Breast epithelium (tissue), 3 donors: ENCODE measurements at regions not wholly inside any gene's neighbourhood (a gene's known extent, or its start where the extent isn't known, plus 50 kb on each side); places are given as distances from the start of the nearest gene placed in this dataset.

Experiments used
- CTCF ChIP-seq, 3 donors: fragments of 450-650 bp; IDR thresholded peaks; one replicate each; pipeline ENCODE4 v1.5.1; 2016 to 2017; ENCODE audit warnings: antibody characterized with exemption in 3 of 3, mild to moderate bottlenecking in 3 of 3, moderate library complexity in 3 of 3
- POLR2A ChIP-seq: fragments of 450-650 bp; IDR thresholded peaks from one replicate; pipeline ENCODE4 v1.6.1; 2016; ENCODE audit warnings: antibody characterized with exemption, mild to moderate bottlenecking, moderate library complexity
- POLR2AphosphoS5 ChIP-seq, 3 donors: sonication (generic); formaldehyde crosslinking; IDR thresholded peaks; one replicate each; pipeline ENCODE4 v1.6.1; 2017; ENCODE audit warnings: antibody characterized with exemption in 3 of 3

GRCh38 chr1:8089535-8090228 is 63.6 kb upstream of the ERRFI1 start:
- TF ChIP-seq CTCF (IDR thresholded peaks at IDR 0.05) (no peak), POLR2AphosphoS5 (IDR thresholded peaks at IDR 0.05) (no peak), POLR2A (no peak)
